Iris pigment epithelial cell (primary cell): ENCODE measurements at regions not wholly inside any gene's neighbourhood (a gene's known extent, or its start where the extent isn't known, plus 50 kb on each side); places are given as distances from the start of the nearest gene placed in this dataset.

Source experiments
- DNase-seq: peaks from one replicate; pipeline ENCODE4 v3.0.0-alpha.2; 2011; ENCODE audit warnings: low read depth

- DNase-seq, result peak; percentile 36
Measured at GRCh38 chr15:70426096-70426821, 328.5 kb upstream of the TLE3 start.

DNA sequence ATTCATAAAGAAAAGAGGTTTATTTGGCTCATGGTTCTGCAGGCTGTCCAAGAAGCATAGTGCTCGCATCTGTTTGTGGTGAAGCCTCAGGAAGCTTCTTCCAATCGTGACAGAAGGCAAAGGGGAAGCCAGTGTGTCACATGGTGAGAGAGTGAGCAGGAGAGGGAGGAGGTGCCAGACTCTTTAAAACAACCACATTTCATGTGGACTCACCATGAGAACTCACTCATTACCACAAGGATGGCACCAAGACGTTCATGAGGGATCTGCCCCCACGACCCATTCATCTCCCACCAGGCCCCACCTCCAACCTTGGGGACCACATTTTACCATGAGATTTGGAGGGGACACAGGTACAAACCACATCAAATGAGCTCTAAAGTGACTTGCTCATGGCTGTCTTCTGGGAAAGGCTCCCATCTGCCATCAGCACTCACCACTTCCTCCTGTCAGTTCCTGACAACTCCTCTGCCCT lies 327.3 kb upstream of the TLE3 start:
- no peak for DNase-seq

- DNase-seq, result no peak
Measured at GRCh38 chr15:70423267-70423666, 325.6 kb upstream of the TLE3 start.

- DNase-seq, result no peak
Measured at GRCh38 chr15:70422342-70422741, 324.6 kb upstream of the TLE3 start.

- no peak for DNase-seq
Measured at GRCh38 chr15:70420948-70421482, 323.3 kb upstream of the TLE3 start.

DNA sequence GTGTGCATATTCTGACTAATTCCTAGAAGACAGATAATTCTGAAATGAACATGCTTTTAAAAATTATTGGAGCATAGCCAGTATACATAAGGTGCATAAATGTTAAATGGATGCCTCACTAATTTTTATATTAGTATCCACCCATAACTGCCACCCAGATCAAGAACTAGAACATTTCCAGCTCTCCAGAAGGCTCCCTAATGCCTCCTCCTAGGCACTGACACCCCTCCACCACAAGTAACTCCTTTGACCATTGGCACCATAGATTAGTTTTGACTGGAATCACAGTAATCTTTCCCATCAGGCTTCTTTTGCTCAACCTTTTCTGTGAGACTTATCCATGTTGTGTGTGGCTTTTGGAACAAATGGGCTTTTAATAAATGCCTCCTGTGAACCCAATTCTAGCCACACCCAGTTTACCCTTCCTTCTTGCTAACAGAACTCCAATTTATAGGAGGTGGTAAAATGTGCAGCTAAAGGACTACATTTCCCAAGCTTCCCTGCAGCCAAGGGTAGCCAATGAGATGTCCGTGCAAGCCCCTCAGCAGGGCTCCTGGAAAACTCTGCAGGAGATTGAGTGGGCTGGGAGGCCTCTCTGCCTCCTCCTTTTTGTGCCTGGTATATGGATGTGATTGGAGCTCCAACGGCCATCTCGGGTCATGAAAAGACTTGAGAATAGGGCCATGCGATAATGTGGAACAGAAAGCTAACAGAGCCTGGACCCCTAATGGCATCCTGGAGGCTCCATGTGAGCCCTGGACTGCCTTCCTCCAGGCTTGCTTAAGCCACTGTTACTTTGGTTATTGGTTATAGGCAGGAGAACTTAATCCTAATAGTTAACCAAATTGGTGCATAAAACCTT lies 322.6 kb upstream of the TLE3 start:
- no peak for DNase-seq

GRCh38 chr15:70418943-70419342 lies 321.2 kb upstream of the TLE3 start:
- no peak for DNase-seq

GRCh38 chr15:70417535-70417934 lies 319.8 kb upstream of the TLE3 start:
- no peak for DNase-seq

GRCh38 chr15:70416829-70417228 lies 319.1 kb upstream of the TLE3 start:
- DNase-seq, result no peak

GRCh38 chr15:70415398-70415797 lies 317.7 kb upstream of the TLE3 start:
- DNase-seq, result no peak

DNA sequence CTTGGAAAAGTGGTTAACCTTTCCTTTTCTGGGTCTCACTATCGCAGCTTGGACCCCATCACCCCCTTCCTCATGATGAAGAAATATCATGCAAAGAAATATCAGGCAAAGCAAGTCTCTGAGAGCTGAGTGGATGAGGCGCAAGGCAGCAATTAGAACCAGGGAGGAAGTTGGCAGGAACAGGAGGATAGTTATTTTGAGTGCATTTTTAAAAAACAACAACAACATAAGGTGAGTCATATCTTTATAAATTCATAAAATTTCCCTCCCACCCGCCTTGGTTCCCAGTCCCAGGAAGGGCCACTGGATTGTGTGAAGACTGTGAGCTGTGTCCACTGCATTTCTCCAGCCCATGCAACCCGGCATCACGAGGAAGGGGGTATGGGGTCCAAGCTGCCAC lies 316.9 kb upstream of the TLE3 start:
- no peak for DNase-seq

GRCh38 chr15:70412794-70413193 lies 315.1 kb upstream of the TLE3 start:
- no peak for DNase-seq

- no peak for DNase-seq
Measured at GRCh38 chr15:70411143-70411863, 313.6 kb upstream of the TLE3 start.

DNA sequence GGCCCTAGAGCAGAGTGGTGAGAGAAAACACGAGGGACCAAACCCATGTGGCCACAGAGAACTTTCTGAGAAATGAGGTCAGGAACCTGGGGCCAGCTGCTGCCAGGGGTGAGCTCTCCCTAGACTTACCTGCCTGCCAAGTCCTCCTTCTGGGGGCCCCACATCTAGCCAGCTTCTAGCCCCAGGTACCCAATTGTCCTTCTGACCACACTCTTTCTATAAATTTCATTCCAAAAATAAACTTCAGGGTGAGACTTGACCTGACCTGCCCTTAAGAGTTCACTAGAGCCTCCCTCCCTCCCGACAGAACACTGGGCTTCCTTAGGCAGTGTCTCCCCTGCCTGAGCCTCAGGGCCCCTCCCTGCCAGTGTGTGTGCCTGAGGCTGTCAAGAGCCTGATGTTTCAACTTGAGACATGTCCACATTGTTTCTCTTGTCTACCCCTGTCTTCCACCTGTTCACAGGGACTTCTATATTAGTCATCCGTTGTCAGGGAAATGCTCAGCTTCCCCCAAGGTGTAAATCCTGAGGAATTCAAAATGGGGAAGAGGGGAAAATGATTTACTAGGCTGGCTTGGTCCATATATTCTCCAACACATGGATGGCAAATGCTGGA lies 312.8 kb upstream of the TLE3 start:
- no peak for DNase-seq

DNA sequence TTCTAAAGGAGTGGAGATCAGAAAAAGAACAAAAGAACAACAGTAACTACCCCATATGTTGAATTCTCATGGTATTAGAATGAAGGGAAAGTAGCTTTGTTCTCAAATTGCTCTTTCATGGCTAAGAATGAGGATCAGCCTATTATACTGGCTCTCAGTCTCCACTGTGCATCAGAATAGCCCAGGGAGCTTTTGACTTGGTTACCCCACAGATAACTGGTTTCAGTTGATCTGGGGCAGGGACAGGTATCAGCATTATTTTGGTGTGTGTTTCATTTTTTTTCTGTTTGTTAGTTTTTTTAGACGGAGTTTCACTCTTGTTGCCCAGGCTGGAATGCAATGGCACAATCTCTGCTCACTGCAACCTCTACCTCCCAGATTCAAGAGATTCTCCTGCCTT lies 311.7 kb upstream of the TLE3 start:
- no peak for DNase-seq

DNA sequence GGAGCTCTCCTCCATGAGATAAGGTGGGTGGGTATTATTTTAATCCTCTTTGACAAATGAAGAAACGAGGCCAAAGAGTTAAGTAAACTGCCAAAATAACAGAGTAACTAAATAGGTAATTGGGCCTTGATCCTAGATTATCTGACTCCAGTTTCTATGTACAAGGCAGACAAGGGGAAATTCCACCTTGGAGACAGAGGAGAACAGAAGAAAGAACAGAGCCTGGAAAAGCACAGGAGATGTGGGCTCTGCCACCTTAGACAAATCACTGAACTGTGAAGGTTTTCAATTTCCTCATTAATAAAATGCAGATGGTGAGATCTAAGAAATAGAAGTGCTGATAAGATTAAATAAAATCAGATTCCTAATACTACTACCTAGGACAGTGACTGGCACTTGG lies 310.2 kb upstream of the TLE3 start:
- DNase-seq, result no peak

DNA sequence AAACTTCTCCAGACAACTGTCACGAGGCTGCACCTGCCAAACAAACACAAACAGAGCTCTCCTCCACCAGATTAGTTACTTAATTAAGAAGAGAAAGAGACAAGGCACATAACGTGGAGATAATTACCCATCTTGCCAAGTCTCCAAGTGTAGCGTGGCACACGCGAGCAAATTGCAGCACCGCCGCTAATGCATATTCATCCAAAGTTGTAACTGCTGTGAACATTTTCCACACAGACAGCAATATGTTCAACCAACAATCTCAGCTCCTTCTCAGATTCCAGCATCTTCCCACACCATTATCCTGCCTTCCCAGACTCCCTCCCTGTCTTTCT lies 309.6 kb upstream of the TLE3 start:
- no peak for DNase-seq

- DNase-seq, result no peak
Measured at GRCh38 chr15:70406617-70407335, 309.1 kb upstream of the TLE3 start.

DNA sequence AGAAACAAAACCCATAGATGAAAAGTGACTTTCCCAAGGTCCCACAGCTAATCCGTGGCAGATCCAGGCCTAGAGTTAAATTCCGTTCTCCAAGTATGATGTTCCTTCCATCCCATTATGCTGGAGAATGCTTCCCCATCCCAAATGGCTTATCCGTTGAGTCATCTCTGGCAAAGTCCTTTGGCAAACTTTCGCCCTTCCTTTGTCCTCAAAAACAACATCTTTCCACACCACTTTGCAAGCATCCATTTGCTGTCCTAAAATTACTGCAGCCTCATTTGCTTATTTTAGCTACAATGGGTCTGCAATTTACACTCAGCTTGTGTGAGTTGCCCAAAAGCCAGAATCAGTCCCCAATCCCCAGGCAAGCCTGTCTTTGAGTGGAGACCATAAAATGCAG lies 304.0 kb upstream of the TLE3 start:
- DNase-seq, result no peak

DNA sequence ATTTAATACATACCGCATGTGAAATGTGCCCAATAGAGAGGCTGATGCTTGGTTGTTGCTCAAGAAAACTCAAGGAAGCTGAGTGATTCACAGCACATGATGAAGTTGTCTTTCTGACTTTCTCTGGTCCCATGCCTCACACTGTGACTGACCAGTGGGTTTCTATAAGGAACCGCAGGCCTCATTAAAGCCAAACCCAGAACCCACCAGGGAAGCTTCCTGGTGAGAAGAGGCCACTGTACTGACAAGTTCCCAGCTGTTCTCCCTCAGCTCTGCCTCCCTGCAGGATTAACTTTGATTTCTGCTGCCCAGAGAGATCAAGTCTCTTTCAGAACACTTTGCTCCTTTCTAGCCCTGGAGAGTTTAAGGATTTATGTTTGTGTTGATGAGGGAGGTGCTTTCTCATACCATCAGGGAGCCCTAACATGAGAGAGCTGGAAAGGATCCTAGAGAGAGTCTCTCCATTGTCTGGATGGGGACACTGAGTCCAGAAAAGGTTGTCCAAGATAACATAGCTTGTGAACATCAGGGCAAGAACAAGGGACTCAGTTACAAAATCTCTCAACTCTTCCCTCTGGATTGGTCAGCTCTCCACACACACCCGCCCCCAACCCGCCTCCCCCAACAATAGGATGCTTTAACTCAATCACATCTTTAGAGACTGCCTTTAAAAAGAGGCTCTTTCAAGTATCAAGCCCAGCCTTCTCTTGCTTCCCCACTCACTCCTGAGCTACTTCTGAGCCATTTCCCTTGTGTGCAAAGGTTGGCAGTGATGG lies 303.2 kb upstream of the TLE3 start:
- no peak for DNase-seq

GRCh38 chr15:70399204-70399603 lies 301.5 kb upstream of the TLE3 start:
- DNase-seq, result no peak
